ENCODE measurements at regions not wholly inside any gene's neighbourhood (a gene's known extent, or its start where the extent isn't known, plus 50 kb on each side); places are given as distances from the start of the nearest gene placed in this dataset.

- no peak for TF ChIP-seq TARDBP (IDR thresholded peaks at IDR 0.05)
- no peak for TF ChIP-seq FOXM1 (IDR thresholded peaks at IDR 0.05; ENCODE audit: borderline replicate concordance)
- TF ChIP-seq SUZ12 (IDR thresholded peaks at IDR 0.05), result no peak
- no peak for TF ChIP-seq BHLHE40 (IDR thresholded peaks at IDR 0.05; ENCODE audit: borderline replicate concordance)
- TF ChIP-seq HDGF (IDR thresholded peaks at IDR 0.05; ENCODE audit: borderline replicate concordance), result no peak
- no peak for TF ChIP-seq LEF1 (IDR thresholded peaks at IDR 0.05; ENCODE audit: borderline replicate concordance)
- no peak for TF ChIP-seq CTBP1 (IDR thresholded peaks at IDR 0.05; ENCODE audit: borderline replicate concordance)
- no peak for TF ChIP-seq L3MBTL2 (conservative IDR thresholded peaks at IDR 0.05)
Measured at GRCh38 chr20:12413116-12413515, 495.4 kb downstream of the BTBD3 start.

All from HEK293T (cell line).